Gastroesophageal sphincter (tissue), 4 donors: ENCODE measurements at regions not wholly inside any gene's neighbourhood (a gene's known extent, or its start where the extent isn't known, plus 50 kb on each side); places are given as distances from the start of the nearest gene placed in this dataset.

Source experiments
- ATAC-seq: fragments of 150-250 bp; one replicate; pipeline ENCODE4 v1.9.1; 2016; ENCODE audit warnings: mild to moderate bottlenecking, moderate library complexity
- H3K27ac ChIP-seq, 4 donors: fragments of 200-600 bp; sonication (generic) in 3 of 4; 1 replicate in 3 of 4; 2 replicates in 1 of 4; pipeline ENCODE4 v1.5.1; 2016 to 2019
- H3K27me3 ChIP-seq: fragments of 200-600 bp; sonication (generic); one replicate; pipeline ENCODE4 v1.5.1; 2019
- H3K36me3 ChIP-seq, 2 donors: fragments of 200-600 bp; sonication (generic); one replicate each; pipeline ENCODE4 v1.5.1; 2019; ENCODE audit warnings: control low read depth in 1 of 2
- H3K4me1 ChIP-seq, 3 donors: fragments of 200-600 bp; sonication (generic); 1 replicate in 2 of 3; 2 replicates in 1 of 3; pipeline ENCODE4 v1.5.1; 2016 to 2019; ENCODE audit warnings: control low read depth in 2 of 3
- H3K4me3 ChIP-seq, 2 donors: fragments of 200-600 bp; sonication (generic); one replicate each; pipeline ENCODE4 v1.5.1; 2019; ENCODE audit warnings: mild to moderate bottlenecking in 1 of 2, moderate library complexity in 1 of 2
- H3K9me3 ChIP-seq, 3 donors: fragments of 200-600 bp; sonication (generic); one replicate each; pipeline ENCODE4 v1.5.1; 2017 to 2019; ENCODE audit warnings: control low read depth in 2 of 3
- EP300 ChIP-seq: sonication (generic); formaldehyde crosslinking; IDR thresholded peaks from one replicate; pipeline ENCODE4 v1.6.1; 2017; ENCODE audit warnings: antibody characterized with exemption, mild to moderate bottlenecking
- POLR2A ChIP-seq, 2 donors: fragments of 450-650 bp; IDR thresholded peaks; one replicate each; pipeline ENCODE4 v1.6.1; 2017; ENCODE audit warnings: antibody characterized with exemption in 2 of 2, mild to moderate bottlenecking in 2 of 2, moderate library complexity in 1 of 2
- POLR2AphosphoS5 ChIP-seq: sonication (generic); formaldehyde crosslinking; IDR thresholded peaks from one replicate; pipeline ENCODE4 v1.6.1; 2017; ENCODE audit warnings: antibody characterized with exemption
- whole genome bisulfite sequencing, 2 donors: methylation state at CpG; one replicate each; pipeline ENCODE4 v1.1.5; 2018; ENCODE audit warnings: low coverage in 1 of 2; 5-methylcytosine and 5-hydroxymethylcytosine counted together
- TF ChIP-seq, protein P1 (sequence below), 4 experiments: fragments of 200-600 bp in 2 of 4; fragments of 450-650 bp in 2 of 4; sonication (generic) in 1 of 4; IDR thresholded peaks; one replicate each; pipeline ENCODE4 v1.5.1; 2017 to 2019; ENCODE audit warnings: antibody characterized with exemption in 4 of 4, mild to moderate bottlenecking in 2 of 4, moderate library complexity in 2 of 4

DNA sequence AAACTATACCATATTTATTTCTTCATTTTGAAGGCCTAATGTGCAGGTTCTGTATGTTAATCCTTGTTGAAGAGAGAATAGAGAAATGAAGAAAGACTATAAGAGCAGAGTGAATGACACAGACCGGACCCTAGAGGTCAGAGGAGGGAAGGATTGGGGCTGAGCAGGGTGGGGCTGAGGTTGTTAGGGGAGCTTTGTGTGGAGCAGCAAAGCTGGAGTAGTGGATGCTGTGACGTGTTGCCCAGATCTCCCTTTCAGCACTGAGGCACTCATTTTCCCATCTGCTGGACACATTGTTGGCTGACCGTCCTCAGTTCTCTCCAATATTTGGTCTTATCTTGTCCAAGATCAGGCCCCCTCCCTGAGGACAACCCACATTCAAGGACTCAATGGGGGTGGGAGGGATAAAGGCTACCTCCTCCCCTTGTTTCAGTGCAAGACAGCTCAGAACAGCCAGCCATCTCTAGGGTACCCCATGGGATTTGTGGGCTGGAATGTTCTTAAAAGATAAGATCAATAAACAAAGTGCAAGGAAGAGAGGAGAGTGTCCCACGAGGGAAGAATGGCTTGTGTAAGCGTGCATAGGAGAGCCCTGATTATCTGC lies 143.6 kb downstream of the TDRD15 start:
- no peaks in the 10 kb centered on the region for H3K36me3 ChIP-seq
- H3K9me3 ChIP-seq: no peaks in the 10 kb centered on the region
- H3K4me3 ChIP-seq: no peak overlapping the region
- 64 to 65% methylated on average over 5 of the region's 5 CpGs for WGBS, 2 donors
- no peaks in the 10 kb centered on the region for H3K27me3 ChIP-seq
- no peak overlapping the region for H3K27ac ChIP-seq
- no peak for ATAC-seq
- peaks cover 0 to 20% (median 3%) of the 10 kb centered on the region in 3 donors for H3K4me1 ChIP-seq
- no peak for TF ChIP-seq POLR2A (IDR thresholded peaks at IDR 0.05)
- no peak for TF ChIP-seq EP300
- no peak for TF ChIP-seq POLR2AphosphoS5
- TF ChIP-seq, protein P1, sequence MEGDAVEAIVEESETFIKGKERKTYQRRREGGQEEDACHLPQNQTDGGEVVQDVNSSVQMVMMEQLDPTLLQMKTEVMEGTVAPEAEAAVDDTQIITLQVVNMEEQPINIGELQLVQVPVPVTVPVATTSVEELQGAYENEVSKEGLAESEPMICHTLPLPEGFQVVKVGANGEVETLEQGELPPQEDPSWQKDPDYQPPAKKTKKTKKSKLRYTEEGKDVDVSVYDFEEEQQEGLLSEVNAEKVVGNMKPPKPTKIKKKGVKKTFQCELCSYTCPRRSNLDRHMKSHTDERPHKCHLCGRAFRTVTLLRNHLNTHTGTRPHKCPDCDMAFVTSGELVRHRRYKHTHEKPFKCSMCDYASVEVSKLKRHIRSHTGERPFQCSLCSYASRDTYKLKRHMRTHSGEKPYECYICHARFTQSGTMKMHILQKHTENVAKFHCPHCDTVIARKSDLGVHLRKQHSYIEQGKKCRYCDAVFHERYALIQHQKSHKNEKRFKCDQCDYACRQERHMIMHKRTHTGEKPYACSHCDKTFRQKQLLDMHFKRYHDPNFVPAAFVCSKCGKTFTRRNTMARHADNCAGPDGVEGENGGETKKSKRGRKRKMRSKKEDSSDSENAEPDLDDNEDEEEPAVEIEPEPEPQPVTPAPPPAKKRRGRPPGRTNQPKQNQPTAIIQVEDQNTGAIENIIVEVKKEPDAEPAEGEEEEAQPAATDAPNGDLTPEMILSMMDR (IDR thresholded peaks at IDR 0.05): no peak

GRCh38 chr2:21268197-21268877 lies 144.6 kb downstream of the TDRD15 start:
- Histone ChIP-seq H3K27me3 (no peaks in the 10 kb centered on the region), H3K36me3 (no peaks in the 10 kb centered on the region), H3K4me1 (peaks cover 0 to 20% (median 3%) of the 10 kb centered on the region in 3 donors), H3K27ac (no peak overlapping the region), H3K4me3 (no peak overlapping the region), H3K9me3 (no peaks in the 10 kb centered on the region)
- no peak for ATAC-seq
- WGBS, 2 donors: 94 to 96% methylated on average over 5 to 11 of the region's 13 CpGs
- no peak for TF ChIP-seq POLR2A (IDR thresholded peaks at IDR 0.05)
- TF ChIP-seq, protein P1 (IDR thresholded peaks at IDR 0.05): no peak
- no peak for TF ChIP-seq EP300
- no peak for TF ChIP-seq POLR2AphosphoS5

- peaks cover 0 to 20% (median 3%) of the 10 kb centered on the region in 3 donors for H3K4me1 ChIP-seq
- H3K27ac ChIP-seq: no peak overlapping the region
- no peaks in the 10 kb centered on the region for H3K9me3 ChIP-seq
- TF ChIP-seq POLR2A (IDR thresholded peaks at IDR 0.05) (no peak), EP300 (no peak), POLR2AphosphoS5 (no peak)
- TF ChIP-seq, protein P1 (IDR thresholded peaks at IDR 0.05): no peak
- H3K36me3 ChIP-seq: no peaks in the 10 kb centered on the region
- no peak for ATAC-seq
- no peak overlapping the region for H3K4me3 ChIP-seq
- 64 to 79% methylated on average over 6 to 7 of the region's 7 CpGs for WGBS, 2 donors
- no peaks in the 10 kb centered on the region for H3K27me3 ChIP-seq
Measured at GRCh38 chr2:21268878-21269224, 145.1 kb downstream of the TDRD15 start.

DNA sequence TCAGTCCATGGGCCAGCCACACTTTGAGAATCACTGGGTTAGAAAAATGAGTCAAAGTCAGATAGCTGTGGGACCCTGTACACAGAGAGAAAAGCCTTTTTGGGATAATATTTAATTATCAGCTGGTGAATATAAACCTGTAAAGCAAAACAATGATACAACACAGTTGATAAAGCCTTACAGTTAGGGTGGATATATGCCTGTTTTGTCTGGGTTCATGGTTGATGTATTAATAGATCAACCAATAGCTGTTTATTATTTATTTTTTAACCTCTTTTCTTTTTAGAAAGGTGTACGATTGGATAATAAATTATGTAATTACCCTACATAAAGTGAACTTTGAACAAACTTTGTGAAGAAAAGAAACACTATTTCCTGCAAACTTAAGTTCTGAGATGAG lies 145.6 kb downstream of the TDRD15 start:
- WGBS, 2 donors: 57 to 78% methylated on average over 1 of the region's 1 CpG
- Histone ChIP-seq H3K4me1 (peaks cover 0 to 20% (median 3%) of the 10 kb centered on the region in 3 donors), H3K9me3 (no peaks in the 10 kb centered on the region), H3K36me3 (no peaks in the 10 kb centered on the region), H3K27me3 (no peaks in the 10 kb centered on the region), H3K27ac (no peak overlapping the region), H3K4me3 (no peak overlapping the region)
- TF ChIP-seq POLR2A (IDR thresholded peaks at IDR 0.05): no peak
- no peak for TF ChIP-seq POLR2AphosphoS5
- TF ChIP-seq, protein P1 (IDR thresholded peaks at IDR 0.05): no peak
- no peak for TF ChIP-seq EP300
- no peak for ATAC-seq

- WGBS, 2 donors: 52 to 59% methylated on average over 2 of the region's 2 CpGs
- H3K27me3 ChIP-seq: no peaks in the 10 kb centered on the region
- TF ChIP-seq EP300 (no peak), POLR2AphosphoS5 (no peak), POLR2A (IDR thresholded peaks at IDR 0.05) (no peak)
- TF ChIP-seq, protein P1 (IDR thresholded peaks at IDR 0.05): no peak
- H3K27ac ChIP-seq: peak overlapping the region in 1 of 4 donors; percentile 44
- H3K36me3 ChIP-seq: no peaks in the 10 kb centered on the region
- H3K4me3 ChIP-seq: no peak overlapping the region
- H3K9me3 ChIP-seq: no peaks in the 10 kb centered on the region
- ATAC-seq: no peak
- H3K4me1 ChIP-seq: peaks cover 0 to 20% (median 3%) of the 10 kb centered on the region in 3 donors
Measured at GRCh38 chr2:21270083-21270491, 146.3 kb downstream of the TDRD15 start.
